ENCODE measurements at regions not wholly inside any gene's neighbourhood (a gene's known extent, or its start where the extent isn't known, plus 50 kb on each side); places are given as distances from the start of the nearest gene placed in this dataset.

GRCh38 chr6:167229586-167229985 is 61.5 kb upstream of the UNC93A start:
- Histone ChIP-seq H3K27me3 (ENCODE audit: control insufficient read depth, insufficient read depth, low read length) (peaks cover 11% of the 10 kb centered on the region), H3K4me3 (ENCODE audit: low read depth in 2 of 2, low read length in 2 of 2) (no peak overlapping the region), H3K9me3 (ENCODE audit: control insufficient read depth, insufficient read depth, low read depth, low read length) (no peaks in the 10 kb centered on the region), H3K36me3 (ENCODE audit: control insufficient read depth, insufficient read depth, low read length) (no peaks in the 10 kb centered on the region), H3K27ac (ENCODE audit: low read length) (no peak overlapping the region), H3K4me1 (ENCODE audit: control insufficient read depth, insufficient read depth, low read length) (no peaks in the 10 kb centered on the region; the same call in 1 of the 2 replicates)
- TF ChIP-seq, protein P1, sequence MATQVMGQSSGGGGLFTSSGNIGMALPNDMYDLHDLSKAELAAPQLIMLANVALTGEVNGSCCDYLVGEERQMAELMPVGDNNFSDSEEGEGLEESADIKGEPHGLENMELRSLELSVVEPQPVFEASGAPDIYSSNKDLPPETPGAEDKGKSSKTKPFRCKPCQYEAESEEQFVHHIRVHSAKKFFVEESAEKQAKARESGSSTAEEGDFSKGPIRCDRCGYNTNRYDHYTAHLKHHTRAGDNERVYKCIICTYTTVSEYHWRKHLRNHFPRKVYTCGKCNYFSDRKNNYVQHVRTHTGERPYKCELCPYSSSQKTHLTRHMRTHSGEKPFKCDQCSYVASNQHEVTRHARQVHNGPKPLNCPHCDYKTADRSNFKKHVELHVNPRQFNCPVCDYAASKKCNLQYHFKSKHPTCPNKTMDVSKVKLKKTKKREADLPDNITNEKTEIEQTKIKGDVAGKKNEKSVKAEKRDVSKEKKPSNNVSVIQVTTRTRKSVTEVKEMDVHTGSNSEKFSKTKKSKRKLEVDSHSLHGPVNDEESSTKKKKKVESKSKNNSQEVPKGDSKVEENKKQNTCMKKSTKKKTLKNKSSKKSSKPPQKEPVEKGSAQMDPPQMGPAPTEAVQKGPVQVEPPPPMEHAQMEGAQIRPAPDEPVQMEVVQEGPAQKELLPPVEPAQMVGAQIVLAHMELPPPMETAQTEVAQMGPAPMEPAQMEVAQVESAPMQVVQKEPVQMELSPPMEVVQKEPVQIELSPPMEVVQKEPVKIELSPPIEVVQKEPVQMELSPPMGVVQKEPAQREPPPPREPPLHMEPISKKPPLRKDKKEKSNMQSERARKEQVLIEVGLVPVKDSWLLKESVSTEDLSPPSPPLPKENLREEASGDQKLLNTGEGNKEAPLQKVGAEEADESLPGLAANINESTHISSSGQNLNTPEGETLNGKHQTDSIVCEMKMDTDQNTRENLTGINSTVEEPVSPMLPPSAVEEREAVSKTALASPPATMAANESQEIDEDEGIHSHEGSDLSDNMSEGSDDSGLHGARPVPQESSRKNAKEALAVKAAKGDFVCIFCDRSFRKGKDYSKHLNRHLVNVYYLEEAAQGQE (IDR thresholded peaks at IDR 0.05; ENCODE audit: insufficient read depth in 1 of 2, low read depth in 2 of 2, low read length in 1 of 2) = no peak
- TF ChIP-seq, protein P2, sequence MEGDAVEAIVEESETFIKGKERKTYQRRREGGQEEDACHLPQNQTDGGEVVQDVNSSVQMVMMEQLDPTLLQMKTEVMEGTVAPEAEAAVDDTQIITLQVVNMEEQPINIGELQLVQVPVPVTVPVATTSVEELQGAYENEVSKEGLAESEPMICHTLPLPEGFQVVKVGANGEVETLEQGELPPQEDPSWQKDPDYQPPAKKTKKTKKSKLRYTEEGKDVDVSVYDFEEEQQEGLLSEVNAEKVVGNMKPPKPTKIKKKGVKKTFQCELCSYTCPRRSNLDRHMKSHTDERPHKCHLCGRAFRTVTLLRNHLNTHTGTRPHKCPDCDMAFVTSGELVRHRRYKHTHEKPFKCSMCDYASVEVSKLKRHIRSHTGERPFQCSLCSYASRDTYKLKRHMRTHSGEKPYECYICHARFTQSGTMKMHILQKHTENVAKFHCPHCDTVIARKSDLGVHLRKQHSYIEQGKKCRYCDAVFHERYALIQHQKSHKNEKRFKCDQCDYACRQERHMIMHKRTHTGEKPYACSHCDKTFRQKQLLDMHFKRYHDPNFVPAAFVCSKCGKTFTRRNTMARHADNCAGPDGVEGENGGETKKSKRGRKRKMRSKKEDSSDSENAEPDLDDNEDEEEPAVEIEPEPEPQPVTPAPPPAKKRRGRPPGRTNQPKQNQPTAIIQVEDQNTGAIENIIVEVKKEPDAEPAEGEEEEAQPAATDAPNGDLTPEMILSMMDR (IDR thresholded peaks at IDR 0.05) = no peak
- no TSS peak for BruUV-seq (replicated peaks)
- ChIA-PET POLR2A (interaction anchor here (0.7 kb wide), 1 partner anchor 9 kb away, joined by 4 read pairs; no protein-coding TSS in a partner anchor), CTCF (no interaction called here)
- in situ Hi-C loops (cut with HindIII; ENCODE audit: low pct_unique_long_range_greater_than_20kb, low sequenced_read_pairs) = no loop called here
- no peak for ATAC-seq
- no peak for DNase-seq (ENCODE audit: low read depth, low spot score)
- intact Hi-C loops (cut with micrococcal nuclease; ENCODE audit: unreplicated experiment) = no loop called here

GRCh38 chr6:167230288-167230687 is 60.8 kb upstream of the UNC93A start:
- ATAC-seq (no peak), DNase-seq (ENCODE audit: low read depth, low spot score) (no peak)
- intact Hi-C loops (cut with micrococcal nuclease; ENCODE audit: unreplicated experiment) (no loop called here), in situ Hi-C loops (cut with HindIII; ENCODE audit: low pct_unique_long_range_greater_than_20kb, low sequenced_read_pairs) (no loop called here)
- no TSS peak for BruUV-seq (replicated peaks)
- POLR2A ChIA-PET = no interaction called here
- H3K27ac ChIP-seq (ENCODE audit: low read length) = no peak overlapping the region
- peaks cover 11% of the 10 kb centered on the region for H3K27me3 ChIP-seq (ENCODE audit: control insufficient read depth, insufficient read depth, low read length)
- H3K9me3 ChIP-seq (ENCODE audit: control insufficient read depth, insufficient read depth, low read depth, low read length) = no peaks in the 10 kb centered on the region
- CTCF ChIA-PET = interaction anchor here (0.7 kb wide), 1 partner anchor 108 kb away, joined by 7 read pairs; no protein-coding TSS in a partner anchor
- no peak overlapping the region for H3K4me3 ChIP-seq (ENCODE audit: low read depth in 2 of 2, low read length in 2 of 2)
- no peaks in the 10 kb centered on the region; the same call in 1 of the 2 replicates for H3K4me1 ChIP-seq (ENCODE audit: control insufficient read depth, insufficient read depth, low read length)
- no peaks in the 10 kb centered on the region for H3K36me3 ChIP-seq (ENCODE audit: control insufficient read depth, insufficient read depth, low read length)
- no peak for TF ChIP-seq SIN3A (IDR thresholded peaks at IDR 0.05; ENCODE audit: borderline replicate concordance, insufficient read depth, low read depth, low read length)
- no peak for TF ChIP-seq TCF7L2 (IDR thresholded peaks at IDR 0.05; ENCODE audit: low read depth, low read length)
- TF ChIP-seq, protein P2 (IDR thresholded peaks at IDR 0.05) = no peak
- TF ChIP-seq, protein P1 (IDR thresholded peaks at IDR 0.05; ENCODE audit: insufficient read depth in 1 of 2, low read depth in 2 of 2, low read length in 1 of 2) = no peak
- TF ChIP-seq POLR2AphosphoS5 (IDR thresholded peaks at IDR 0.05; ENCODE audit: low read depth, low read length) = no peak

Data from Panc1 (cell line).